Activated naive CD8-positive, alpha-beta T cell treated with anti-CD3 and anti-CD28 coated beads for 36 hours (primary cell): ENCODE measurements at regions not wholly inside any gene's neighbourhood (a gene's known extent, or its start where the extent isn't known, plus 50 kb on each side); places are given as distances from the start of the nearest gene placed in this dataset.

Experiments used
- DNase-seq: peaks from one replicate; pipeline ENCODE4 v3.0.0; 2021
- H3K27ac Mint-ChIP-seq: one replicate; pipeline ENCODE4 v1.8.0; 2022; ENCODE audit warnings: mild to moderate bottlenecking, moderate library complexity, mixed read lengths
- H3K27me3 Mint-ChIP-seq: one replicate; pipeline ENCODE4 v1.8.0; 2022; ENCODE audit warnings: mild to moderate bottlenecking, mixed read lengths
- H3K36me3 Mint-ChIP-seq: one replicate; pipeline ENCODE4 v1.8.0; 2021; ENCODE audit warnings: mild to moderate bottlenecking, mixed read lengths
- H3K4me1 Mint-ChIP-seq: one replicate; pipeline ENCODE4 v1.8.0; 2021; ENCODE audit warnings: mixed read lengths
- H3K4me3 Mint-ChIP-seq: one replicate; pipeline ENCODE4 v1.8.0; 2022; ENCODE audit warnings: mild to moderate bottlenecking, moderate library complexity, mixed read lengths
- H3K9me3 Mint-ChIP-seq: one replicate; pipeline ENCODE4 v1.8.0; 2022; ENCODE audit warnings: mixed read lengths

GRCh38 chr6:159324596-159324995 lies 155.4 kb downstream of the FNDC1 start:
- DNase-seq, result no peak
- Mint-ChIP-seq H3K9me3 (no peaks in the 10 kb centered on the region), H3K27me3 (peaks cover 4% of the 10 kb centered on the region), H3K36me3 (no peaks in the 10 kb centered on the region), H3K27ac (no peak overlapping the region), H3K4me3 (no peak overlapping the region), H3K4me1 (no peaks in the 10 kb centered on the region)
